Liver (tissue), 7 donors: ENCODE measurements at regions not wholly inside any gene's neighbourhood (a gene's known extent, or its start where the extent isn't known, plus 50 kb on each side); places are given as distances from the start of the nearest gene placed in this dataset.

Source experiments
- DNase-seq: peaks from one replicate; pipeline ENCODE4 v3.0.0-alpha.2; 2017; ENCODE audit warnings: low spot score
- H3K27ac ChIP-seq, 2 donors: one replicate each; pipeline ENCODE4 v1.7.0; 2013; ENCODE audit warnings: inconsistent platforms in 2 of 2, low read length in 2 of 2, control low read depth in 1 of 2, low read depth in 1 of 2, mild to moderate bottlenecking in 1 of 2
- H3K27me3 ChIP-seq, 4 donors: one replicate each; pipeline versions ENCODE4 v1.6.1 to v1.7.0; 2013; ENCODE audit warnings: low read length in 3 of 4, inconsistent platforms in 1 of 4, mild to moderate bottlenecking in 1 of 4, moderate library complexity in 1 of 4; ENCODE audit not compliant: control insufficient read depth in 4 of 4, insufficient read depth in 4 of 4
- H3K36me3 ChIP-seq, 4 donors: one replicate each; pipeline versions ENCODE4 v1.6.1 to v1.7.0; 2013; ENCODE audit warnings: low read length in 3 of 4, mild to moderate bottlenecking in 3 of 4, low read depth in 1 of 4, moderate library complexity in 1 of 4; ENCODE audit not compliant: control insufficient read depth in 4 of 4, insufficient read depth in 3 of 4
- H3K4me1 ChIP-seq, 4 donors: one replicate each; pipeline versions ENCODE4 v1.6.1 to v1.7.0; 2013; ENCODE audit warnings: low read length in 3 of 4, mild to moderate bottlenecking in 3 of 4, moderate library complexity in 1 of 4; ENCODE audit not compliant: control insufficient read depth in 4 of 4, insufficient read depth in 4 of 4
- H3K4me3 ChIP-seq, 3 donors: one replicate each; pipeline versions ENCODE4 v1.6.1 to v1.7.0; 2013; ENCODE audit warnings: low read length in 3 of 3, control low read depth in 1 of 3, low read depth in 1 of 3, mild to moderate bottlenecking in 1 of 3
- H3K9ac ChIP-seq, 2 donors: one replicate each; pipeline ENCODE4 v1.7.0; 2013; ENCODE audit warnings: low read length in 2 of 2, mild to moderate bottlenecking in 2 of 2, moderate library complexity in 2 of 2, control low read depth in 1 of 2, low read depth in 1 of 2
- H3K9me3 ChIP-seq, 4 donors: one replicate each; pipeline versions ENCODE4 v1.6.1 to v1.7.0; 2013; ENCODE audit warnings: low read length in 3 of 4; ENCODE audit not compliant: control insufficient read depth in 4 of 4
- EGR1 ChIP-seq, 2 donors: IDR thresholded peaks; 2 replicates each; pipeline ENCODE4 v1.6.1; 2016 to 2018; ENCODE audit warnings: antibody characterized with exemption in 2 of 2, low read depth in 2 of 2
- FOXA1 ChIP-seq: IDR thresholded peaks from 2 replicates; pipeline ENCODE4 v1.6.1; 2016; ENCODE audit warnings: antibody characterized with exemption
- FOXA2 ChIP-seq: IDR thresholded peaks from 2 replicates; pipeline ENCODE4 v1.6.1; 2016; ENCODE audit warnings: antibody characterized with exemption
- GABPA ChIP-seq, 2 donors: IDR thresholded peaks in 1 of 2; conservative IDR thresholded peaks in 1 of 2; 2 replicates each; pipeline ENCODE4 v1.6.1; 2016; ENCODE audit warnings: antibody characterized with exemption in 2 of 2, mild to moderate bottlenecking in 1 of 2, moderate library complexity in 1 of 2
- HNF4A ChIP-seq, 2 donors: conservative IDR thresholded peaks; 2 replicates each; pipeline ENCODE4 v1.6.1; 2016; ENCODE audit warnings: antibody characterized with exemption in 2 of 2, mild to moderate bottlenecking in 2 of 2
- JUND ChIP-seq, 2 donors: IDR thresholded peaks; 2 replicates each; pipeline ENCODE4 v1.6.1; 2016; ENCODE audit warnings: antibody characterized with exemption in 2 of 2
- NR2F2 ChIP-seq: IDR thresholded peaks from 2 replicates; pipeline ENCODE4 v1.6.1; 2016; ENCODE audit warnings: antibody characterized with exemption
- RAD21 ChIP-seq, 2 donors: IDR thresholded peaks; 2 replicates each; pipeline ENCODE4 v1.6.1; 2016; ENCODE audit warnings: antibody characterized with exemption in 2 of 2, mild to moderate bottlenecking in 2 of 2
- RXRA ChIP-seq, 2 donors: IDR thresholded peaks; 2 replicates each; pipeline ENCODE4 v1.6.1; 2017 to 2018; ENCODE audit warnings: antibody characterized with exemption in 2 of 2, mild to moderate bottlenecking in 1 of 2
- SP1 ChIP-seq: IDR thresholded peaks from 2 replicates; pipeline ENCODE4 v1.6.1; 2018; ENCODE audit warnings: antibody characterized with exemption, mild to moderate bottlenecking
- YY1 ChIP-seq: IDR thresholded peaks from 2 replicates; pipeline ENCODE4 v1.6.1; 2016; ENCODE audit warnings: antibody characterized with exemption, mild to moderate bottlenecking
- WGBS: extraction: QIAGEN DNeasy Blood & Tissue Kit; methylation state at CpG from one replicate; pipeline ENCODE4 v1.1.7; 2013; 5-methylcytosine and 5-hydroxymethylcytosine counted together
- TF ChIP-seq, protein P1 (sequence below): IDR thresholded peaks from 2 replicates; pipeline ENCODE4 v1.6.1; 2016; ENCODE audit warnings: antibody characterized with exemption
- TF ChIP-seq, protein P2 (sequence below): IDR thresholded peaks from 2 replicates; pipeline ENCODE4 v1.6.1; 2016; ENCODE audit warnings: antibody characterized with exemption
- donor health status: healthy.
- donor health status: healthy.
- donor health status: healthy.
- donor health status: healthy.

DNA sequence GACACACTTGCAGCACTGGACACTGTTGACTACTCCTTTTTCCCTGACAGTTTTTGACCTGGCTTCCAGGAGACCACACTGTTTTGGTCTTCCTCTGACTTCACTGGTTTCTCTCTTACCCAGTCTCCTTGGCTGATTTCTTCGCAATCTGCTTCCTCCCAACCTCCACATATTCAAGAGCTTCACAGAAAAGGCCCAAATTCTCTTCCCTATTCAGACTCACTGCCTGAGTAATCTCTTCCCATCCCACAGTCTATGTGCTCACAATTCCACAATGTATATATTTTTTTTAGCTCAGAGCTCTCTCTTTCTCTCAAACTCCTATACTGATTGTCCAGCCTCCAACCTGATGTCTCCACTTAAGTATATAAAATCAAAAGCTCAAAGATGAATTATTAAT, 115.4 kb downstream of the SINHCAF start:
- Histone ChIP-seq H3K36me3 (no peaks in the 10 kb centered on the region), H3K4me1 (no peaks in the 10 kb centered on the region), H3K27ac (no peak overlapping the region), H3K4me3 (no peak overlapping the region), H3K9ac (no peak overlapping the region), H3K27me3 (no peaks in the 10 kb centered on the region), H3K9me3 (no peaks in the 10 kb centered on the region)
- 96% methylated on average over 1 of the region's 1 CpG for WGBS
- TF ChIP-seq EGR1 (IDR thresholded peaks at IDR 0.05; ENCODE audit: low read depth in 2 of 2) = no peak
- TF ChIP-seq, protein P1, sequence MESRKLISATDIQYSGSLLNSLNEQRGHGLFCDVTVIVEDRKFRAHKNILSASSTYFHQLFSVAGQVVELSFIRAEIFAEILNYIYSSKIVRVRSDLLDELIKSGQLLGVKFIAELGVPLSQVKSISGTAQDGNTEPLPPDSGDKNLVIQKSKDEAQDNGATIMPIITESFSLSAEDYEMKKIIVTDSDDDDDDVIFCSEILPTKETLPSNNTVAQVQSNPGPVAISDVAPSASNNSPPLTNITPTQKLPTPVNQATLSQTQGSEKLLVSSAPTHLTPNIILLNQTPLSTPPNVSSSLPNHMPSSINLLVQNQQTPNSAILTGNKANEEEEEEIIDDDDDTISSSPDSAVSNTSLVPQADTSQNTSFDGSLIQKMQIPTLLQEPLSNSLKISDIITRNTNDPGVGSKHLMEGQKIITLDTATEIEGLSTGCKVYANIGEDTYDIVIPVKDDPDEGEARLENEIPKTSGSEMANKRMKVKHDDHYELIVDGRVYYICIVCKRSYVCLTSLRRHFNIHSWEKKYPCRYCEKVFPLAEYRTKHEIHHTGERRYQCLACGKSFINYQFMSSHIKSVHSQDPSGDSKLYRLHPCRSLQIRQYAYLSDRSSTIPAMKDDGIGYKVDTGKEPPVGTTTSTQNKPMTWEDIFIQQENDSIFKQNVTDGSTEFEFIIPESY = no peak
- no peak for TF ChIP-seq FOXA2
- TF ChIP-seq NR2F2 = no peak
- DNase-seq = no peak

DNA sequence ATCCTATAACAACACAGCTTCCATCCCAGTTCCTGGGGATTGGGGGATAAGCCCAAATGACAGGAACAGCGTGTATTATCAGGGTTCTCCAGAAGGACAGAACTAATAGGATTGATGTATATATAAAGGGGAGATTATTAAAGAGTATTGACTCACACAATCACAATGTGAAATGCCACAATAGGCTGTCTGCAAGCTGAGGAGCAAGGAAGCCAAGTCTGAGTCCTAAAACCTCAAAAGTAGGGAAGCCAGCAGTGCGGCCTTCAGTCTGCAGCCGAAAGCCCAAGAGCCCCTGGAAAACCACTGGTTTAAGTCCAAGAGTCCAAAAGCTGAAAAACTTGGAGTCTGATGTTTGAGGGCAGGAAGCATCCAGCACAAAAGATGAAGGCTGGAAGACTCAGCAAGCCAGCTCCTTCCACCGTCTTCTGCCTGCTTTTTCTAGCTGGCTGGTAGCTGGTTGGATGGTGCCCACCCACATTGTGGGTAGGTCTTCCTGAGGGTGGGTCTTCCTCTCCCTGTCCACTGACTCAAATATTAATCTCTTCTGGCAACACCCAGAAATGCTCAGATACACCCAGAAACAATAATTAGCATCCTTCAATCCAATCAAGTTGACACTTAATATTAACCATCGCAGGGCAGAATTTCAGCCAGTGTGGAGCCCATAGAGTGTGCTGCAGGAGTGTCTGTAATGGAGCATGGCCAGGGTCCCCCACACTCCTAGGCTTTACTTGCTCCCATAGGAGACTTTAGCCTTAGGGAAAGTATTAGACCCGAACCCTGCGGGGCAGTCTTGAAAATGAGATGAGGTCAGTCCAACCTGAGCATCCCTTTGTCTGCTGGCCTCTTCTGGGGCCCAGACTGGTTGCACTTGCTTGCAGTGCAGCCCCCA, 111.1 kb downstream of the SINHCAF start:
- no peaks in the 10 kb centered on the region for H3K27me3 ChIP-seq
- H3K4me1 ChIP-seq = peaks cover 0 to 2% (median 0%) of the 10 kb centered on the region in 4 donors
- H3K36me3 ChIP-seq = no peaks in the 10 kb centered on the region
- DNase-seq = no peak
- no peak overlapping the region for H3K4me3 ChIP-seq
- H3K9me3 ChIP-seq = no peaks in the 10 kb centered on the region
- 88% methylated on average over 7 of the region's 7 CpGs for WGBS
- no peak overlapping the region for H3K27ac ChIP-seq
- TF ChIP-seq, protein P1 = no peak
- TF ChIP-seq NR2F2 = no peak
- TF ChIP-seq YY1 = no peak
- no peak for TF ChIP-seq SP1
- TF ChIP-seq JUND (IDR thresholded peaks at IDR 0.05) = no peak
- TF ChIP-seq EGR1 (IDR thresholded peaks at IDR 0.05; ENCODE audit: low read depth in 2 of 2) = no peak
- TF ChIP-seq RXRA (IDR thresholded peaks at IDR 0.05) = no peak
- TF ChIP-seq RAD21 (IDR thresholded peaks at IDR 0.05) = no peak
- TF ChIP-seq HNF4A (conservative IDR thresholded peaks at IDR 0.05) = no peak
- TF ChIP-seq FOXA1 = no peak
- TF ChIP-seq, protein P2, sequence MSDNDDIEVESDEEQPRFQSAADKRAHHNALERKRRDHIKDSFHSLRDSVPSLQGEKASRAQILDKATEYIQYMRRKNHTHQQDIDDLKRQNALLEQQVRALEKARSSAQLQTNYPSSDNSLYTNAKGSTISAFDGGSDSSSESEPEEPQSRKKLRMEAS = no peak
- no peak overlapping the region for H3K9ac ChIP-seq

DNA sequence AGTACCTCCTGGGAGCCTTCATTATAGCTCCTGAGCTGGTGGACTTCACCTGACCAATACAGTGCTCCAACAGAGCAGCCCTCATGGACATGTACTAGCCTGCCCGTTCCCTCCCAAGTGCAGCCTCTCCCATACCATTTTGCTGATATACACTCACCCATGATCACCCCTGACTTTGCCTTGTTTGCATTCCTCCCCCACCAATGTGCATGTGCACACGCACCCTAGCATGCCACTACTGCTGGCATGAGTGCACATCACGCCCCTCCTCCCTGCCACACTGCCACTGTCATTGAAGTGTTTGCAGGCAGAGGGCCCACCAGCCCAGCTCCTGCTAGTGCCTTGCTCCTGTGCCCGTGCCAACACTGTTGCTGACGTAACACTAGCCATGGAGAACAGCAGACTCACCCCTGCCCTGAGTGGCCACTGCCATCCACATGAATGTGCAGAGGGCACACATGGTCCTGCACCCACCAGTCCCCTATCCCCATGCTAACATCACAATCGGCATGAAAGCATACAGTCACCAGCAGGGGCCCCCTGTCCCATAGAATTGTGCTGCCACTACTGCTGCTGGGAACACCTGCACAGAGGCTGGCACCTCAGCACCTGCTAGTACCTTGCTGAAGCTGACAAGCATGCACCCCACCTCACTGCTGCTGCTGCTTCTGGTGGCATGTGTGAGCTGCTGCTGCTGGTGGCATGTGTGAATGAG, 110.3 kb downstream of the SINHCAF start:
- peak; percentile 29 for DNase-seq
- Histone ChIP-seq H3K27ac (no peak overlapping the region), H3K9me3 (no peaks in the 10 kb centered on the region), H3K4me3 (no peak overlapping the region), H3K27me3 (no peaks in the 10 kb centered on the region), H3K9ac (no peak overlapping the region), H3K36me3 (no peaks in the 10 kb centered on the region), H3K4me1 (peaks cover 0 to 4% (median 0%) of the 10 kb centered on the region in 4 donors)
- TF ChIP-seq YY1 (no peak), NR2F2 (no peak), EGR1 (IDR thresholded peaks at IDR 0.05; ENCODE audit: low read depth in 2 of 2) (no peak), RAD21 (IDR thresholded peaks at IDR 0.05) (peak in 1 of 2 donors; percentile 34), GABPA (IDR thresholded peaks at IDR 0.05 in 1 of 2, conservative IDR thresholded peaks at IDR 0.05 in 1 of 2) (no peak)
- WGBS = 59% methylated on average over 6 of the region's 6 CpGs
